ENCODE measurements at regions not wholly inside any gene's neighbourhood (a gene's known extent, or its start where the extent isn't known, plus 50 kb on each side); places are given as distances from the start of the nearest gene placed in this dataset.

- TF ChIP-seq MAX (IDR thresholded peaks at IDR 0.05) (no peak), FOXA1 (IDR thresholded peaks at IDR 0.05) (no peak), RXRA (IDR thresholded peaks at IDR 0.05) (no peak), FOXA2 (IDR thresholded peaks at IDR 0.05) (no peak), NR2F2 (IDR thresholded peaks at IDR 0.05) (no peak)
These were observed 299.2 kb downstream of the INSIG2 start (continued) for GRCh38 chr2:118387509-118387908.

- Histone ChIP-seq H3K9ac (ENCODE audit: low read depth in 1 of 2, low read length in 2 of 2) (no peak overlapping the region), H3K9me3 (ENCODE audit: control insufficient read depth in 4 of 4, low read length in 3 of 4) (no peaks in the 10 kb centered on the region), H3K27ac (ENCODE audit: low read depth in 1 of 2, low read length in 2 of 2) (no peak overlapping the region), H3K4me3 (ENCODE audit: low read depth in 1 of 3, low read length in 3 of 3) (no peak overlapping the region), H3K27me3 (ENCODE audit: control insufficient read depth in 4 of 4, insufficient read depth in 4 of 4, low read length in 3 of 4) (no peaks in the 10 kb centered on the region), H3K36me3 (ENCODE audit: control insufficient read depth in 4 of 4, insufficient read depth in 3 of 4, low read depth in 1 of 4, low read length in 3 of 4) (no peaks in the 10 kb centered on the region), H3K4me1 (ENCODE audit: control insufficient read depth in 4 of 4, insufficient read depth in 4 of 4, low read length in 3 of 4) (no peaks in the 10 kb centered on the region)
- 84% methylated on average over 9 of the region's 9 CpGs for WGBS
- DNase-seq (ENCODE audit: low spot score): no peak
- no peak for TF ChIP-seq ATF3 (IDR thresholded peaks at IDR 0.05)
These were observed 298.5 kb downstream of the INSIG2 start for GRCh38 chr2:118386641-118387302.

- no peak for DNase-seq (ENCODE audit: low spot score)
- 70% methylated on average over 3 of the region's 3 CpGs for WGBS
- Histone ChIP-seq H3K36me3 (ENCODE audit: control insufficient read depth in 4 of 4, insufficient read depth in 3 of 4, low read depth in 1 of 4, low read length in 3 of 4) (no peaks in the 10 kb centered on the region), H3K27me3 (ENCODE audit: control insufficient read depth in 4 of 4, insufficient read depth in 4 of 4, low read length in 3 of 4) (peaks cover 0 to 3% (median 0%) of the 10 kb centered on the region in 4 donors), H3K27ac (ENCODE audit: low read depth in 1 of 2, low read length in 2 of 2) (no peak overlapping the region), H3K9ac (ENCODE audit: low read depth in 1 of 2, low read length in 2 of 2) (no peak overlapping the region), H3K4me1 (ENCODE audit: control insufficient read depth in 4 of 4, insufficient read depth in 4 of 4, low read length in 3 of 4) (no peaks in the 10 kb centered on the region), H3K9me3 (ENCODE audit: control insufficient read depth in 4 of 4, low read length in 3 of 4) (no peaks in the 10 kb centered on the region), H3K4me3 (ENCODE audit: low read depth in 1 of 3, low read length in 3 of 3) (no peak overlapping the region)
- no peak for TF ChIP-seq FOXA2 (IDR thresholded peaks at IDR 0.05)
- TF ChIP-seq RAD21 (IDR thresholded peaks at IDR 0.05): no peak
- TF ChIP-seq ATF3 (IDR thresholded peaks at IDR 0.05): no peak
- no peak for TF ChIP-seq HNF4G (IDR thresholded peaks at IDR 0.05)
- TF ChIP-seq YY1 (IDR thresholded peaks at IDR 0.05): no peak
- no peak for TF ChIP-seq SP1 (IDR thresholded peaks at IDR 0.05)
- TF ChIP-seq CTCF (IDR thresholded peaks at IDR 0.05; ENCODE audit: low read depth, low read length, missing input control): no peak
- TF ChIP-seq FOXA1 (IDR thresholded peaks at IDR 0.05): no peak
- TF ChIP-seq RXRA (IDR thresholded peaks at IDR 0.05): no peak
- no peak for TF ChIP-seq REST (IDR thresholded peaks at IDR 0.05)
- no peak for TF ChIP-seq ZBTB33 (IDR thresholded peaks at IDR 0.05)
- TF ChIP-seq GABPA (IDR thresholded peaks at IDR 0.05 in 1 of 2, conservative IDR thresholded peaks at IDR 0.05 in 1 of 2): no peak
- TF ChIP-seq TAF1 (conservative IDR thresholded peaks at IDR 0.05): no peak
- no peak for TF ChIP-seq NR2F2 (IDR thresholded peaks at IDR 0.05)
These were observed 292.8 kb downstream of the INSIG2 start for GRCh38 chr2:118380915-118381653.

Measured in liver (tissue), 8 donors.